ENCODE measurements at regions not wholly inside any gene's neighbourhood (a gene's known extent, or its start where the extent isn't known, plus 50 kb on each side); places are given as distances from the start of the nearest gene placed in this dataset.

GRCh38 chr14:101276309-101277091 is 284.8 kb upstream of the DIO3 start:
- no peak for DNase-seq (ENCODE audit: low read depth)

GRCh38 chr14:101282418-101282817 is 278.9 kb upstream of the DIO3 start:
- TF ChIP-seq, protein P1, sequence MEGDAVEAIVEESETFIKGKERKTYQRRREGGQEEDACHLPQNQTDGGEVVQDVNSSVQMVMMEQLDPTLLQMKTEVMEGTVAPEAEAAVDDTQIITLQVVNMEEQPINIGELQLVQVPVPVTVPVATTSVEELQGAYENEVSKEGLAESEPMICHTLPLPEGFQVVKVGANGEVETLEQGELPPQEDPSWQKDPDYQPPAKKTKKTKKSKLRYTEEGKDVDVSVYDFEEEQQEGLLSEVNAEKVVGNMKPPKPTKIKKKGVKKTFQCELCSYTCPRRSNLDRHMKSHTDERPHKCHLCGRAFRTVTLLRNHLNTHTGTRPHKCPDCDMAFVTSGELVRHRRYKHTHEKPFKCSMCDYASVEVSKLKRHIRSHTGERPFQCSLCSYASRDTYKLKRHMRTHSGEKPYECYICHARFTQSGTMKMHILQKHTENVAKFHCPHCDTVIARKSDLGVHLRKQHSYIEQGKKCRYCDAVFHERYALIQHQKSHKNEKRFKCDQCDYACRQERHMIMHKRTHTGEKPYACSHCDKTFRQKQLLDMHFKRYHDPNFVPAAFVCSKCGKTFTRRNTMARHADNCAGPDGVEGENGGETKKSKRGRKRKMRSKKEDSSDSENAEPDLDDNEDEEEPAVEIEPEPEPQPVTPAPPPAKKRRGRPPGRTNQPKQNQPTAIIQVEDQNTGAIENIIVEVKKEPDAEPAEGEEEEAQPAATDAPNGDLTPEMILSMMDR (IDR thresholded peaks at IDR 0.05; ENCODE audit: insufficient read depth, low read length, poor library complexity, severe bottlenecking), result no peak
- no peaks in the 10 kb centered on the region for H3K27me3 ChIP-seq (ENCODE audit: control insufficient read depth, insufficient read depth, low read length)
- no peak for DNase-seq (ENCODE audit: low read depth)
- no peaks in the 10 kb centered on the region for H3K36me3 ChIP-seq (ENCODE audit: control insufficient read depth, insufficient read depth, low read length)
- H3K4me3 ChIP-seq (ENCODE audit: low read depth, low read length), result no peak overlapping the region

More at GRCh38 chr14:101276309-101277091, 284.8 kb upstream of the DIO3 start:
- Histone ChIP-seq H3K27me3 (ENCODE audit: control insufficient read depth, insufficient read depth, low read length) (no peaks in the 10 kb centered on the region), H3K4me3 (ENCODE audit: low read depth, low read length) (no peak overlapping the region), H3K36me3 (ENCODE audit: control insufficient read depth, insufficient read depth, low read length) (no peaks in the 10 kb centered on the region)
- TF ChIP-seq, protein P1 (IDR thresholded peaks at IDR 0.05; ENCODE audit: insufficient read depth, low read length, poor library complexity, severe bottlenecking), result no peak

DNA sequence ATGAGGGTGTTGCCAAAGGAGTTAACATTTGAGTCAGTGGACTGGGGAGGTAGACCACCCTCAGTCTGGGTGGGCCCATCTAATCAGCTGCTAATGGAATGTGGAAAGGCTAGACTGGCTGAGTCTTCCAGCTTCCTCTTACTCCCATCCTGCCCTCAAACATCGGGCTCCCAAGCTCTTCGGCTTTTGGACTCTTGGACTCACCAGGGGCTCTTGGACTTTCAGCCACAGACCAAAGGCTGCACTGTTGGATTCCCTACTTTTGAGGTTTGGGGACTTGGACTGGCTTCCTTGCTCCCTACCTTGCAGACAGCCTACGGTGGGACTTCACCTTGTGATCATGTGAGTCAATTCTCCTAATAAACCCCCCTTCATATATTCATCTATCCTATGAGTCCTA is 276.6 kb upstream of the DIO3 start:
- H3K27me3 ChIP-seq (ENCODE audit: control insufficient read depth, insufficient read depth, low read length), result peaks cover 4% of the 10 kb centered on the region
- TF ChIP-seq, protein P1 (IDR thresholded peaks at IDR 0.05; ENCODE audit: insufficient read depth, low read length, poor library complexity, severe bottlenecking), result no peak

DNA sequence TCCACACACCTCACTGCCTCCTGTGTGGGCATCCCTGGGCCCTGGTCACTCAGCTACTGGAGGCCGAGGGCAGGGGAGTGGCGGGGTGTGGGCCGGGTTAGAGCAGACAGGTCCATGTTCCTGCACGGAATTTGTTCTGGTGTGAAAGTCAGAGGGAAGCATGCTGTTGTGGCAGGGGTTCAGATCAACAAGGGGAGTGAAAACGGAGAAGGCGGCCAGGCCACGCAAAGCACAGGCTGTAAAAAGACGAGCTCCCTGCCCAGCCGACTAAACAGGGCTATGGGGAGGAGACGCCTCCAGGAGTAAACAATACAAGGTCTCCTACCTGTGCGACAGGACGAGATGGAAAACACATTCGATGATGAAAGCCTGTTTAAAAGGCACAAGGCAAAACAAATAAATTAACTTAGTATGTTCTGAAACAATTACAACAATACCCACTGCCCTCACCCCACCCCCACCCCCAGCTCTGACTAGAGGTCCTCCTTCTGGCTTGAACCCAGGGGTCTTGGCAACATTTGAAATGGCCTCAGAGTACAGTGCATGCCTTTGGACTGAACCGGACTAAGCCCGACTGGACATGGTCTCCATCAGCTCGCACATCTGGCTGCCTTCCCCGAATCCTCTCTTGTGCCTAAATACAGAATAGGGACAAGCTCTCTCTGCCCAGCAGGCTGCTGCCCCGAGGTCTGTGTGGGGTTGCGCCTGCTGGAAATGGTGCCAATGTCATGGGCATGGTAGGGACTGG is 274.9 kb upstream of the DIO3 start:
- Histone ChIP-seq H3K27me3 (ENCODE audit: control insufficient read depth, insufficient read depth, low read length) (peaks cover 4% of the 10 kb centered on the region), H3K4me3 (ENCODE audit: low read depth, low read length) (no peak overlapping the region), H3K36me3 (ENCODE audit: control insufficient read depth, insufficient read depth, low read length) (no peaks in the 10 kb centered on the region)
- TF ChIP-seq, protein P1 (IDR thresholded peaks at IDR 0.05; ENCODE audit: insufficient read depth, low read length, poor library complexity, severe bottlenecking), result no peak
- no peak for DNase-seq (ENCODE audit: low read depth)

More for the DNA sequence above, 276.6 kb upstream of the DIO3 start:
- no peak for DNase-seq (ENCODE audit: low read depth)
- Histone ChIP-seq H3K36me3 (ENCODE audit: control insufficient read depth, insufficient read depth, low read length) (no peaks in the 10 kb centered on the region), H3K4me3 (ENCODE audit: low read depth, low read length) (no peak overlapping the region)

GRCh38 chr14:101288436-101289229 is 272.7 kb upstream of the DIO3 start:
- no peaks in the 10 kb centered on the region for H3K36me3 ChIP-seq (ENCODE audit: control insufficient read depth, insufficient read depth, low read length)
- no peak overlapping the region for H3K4me3 ChIP-seq (ENCODE audit: low read depth, low read length)
- DNase-seq (ENCODE audit: low read depth), result no peak
- peaks cover 4% of the 10 kb centered on the region for H3K27me3 ChIP-seq (ENCODE audit: control insufficient read depth, insufficient read depth, low read length)
- TF ChIP-seq, protein P1 (IDR thresholded peaks at IDR 0.05; ENCODE audit: insufficient read depth, low read length, poor library complexity, severe bottlenecking), result no peak

Data from kidney epithelial cell (primary cell).